GM12891 (cell line): ENCODE measurements at regions not wholly inside any gene's neighbourhood (a gene's known extent, or its start where the extent isn't known, plus 50 kb on each side); places are given as distances from the start of the nearest gene placed in this dataset.

ENCODE experiments used
- POLR2A ChIP-seq: IDR thresholded peaks from 2 replicates; pipeline ENCODE4 v1.6.1; 2011; ENCODE audit warnings: low read depth, low read length, control low read depth
- POLR2AphosphoS5 ChIP-seq: IDR thresholded peaks from 2 replicates; pipeline ENCODE4 v1.6.1; 2011; ENCODE audit warnings: low read depth, low read length, control low read depth
- TAF1 ChIP-seq: IDR thresholded peaks from 2 replicates; pipeline ENCODE4 v1.6.1; 2011; ENCODE audit warnings: low read depth, low read length, control low read depth

- TF ChIP-seq POLR2AphosphoS5 (no peak), POLR2A (no peak), TAF1 (no peak)
These were observed 63.8 kb upstream of the ANKRD34C start for GRCh38 chr15:79218588-79219200.
